WI38 (cell line): ENCODE measurements at regions not wholly inside any gene's neighbourhood (a gene's known extent, or its start where the extent isn't known, plus 50 kb on each side); places are given as distances from the start of the nearest gene placed in this dataset.

Source experiments
- H3K4me3 ChIP-seq: 2 replicates; pipeline ENCODE4 v1.5.1; 2011; ENCODE audit warnings: low read depth, mild to moderate bottlenecking, control low read depth, low read length
- TF ChIP-seq, protein P1 (sequence below): IDR thresholded peaks from 2 replicates; pipeline ENCODE4 v1.5.1; 2012; ENCODE audit warnings: low read depth, mild to moderate bottlenecking, control low read depth, low read length

DNA sequence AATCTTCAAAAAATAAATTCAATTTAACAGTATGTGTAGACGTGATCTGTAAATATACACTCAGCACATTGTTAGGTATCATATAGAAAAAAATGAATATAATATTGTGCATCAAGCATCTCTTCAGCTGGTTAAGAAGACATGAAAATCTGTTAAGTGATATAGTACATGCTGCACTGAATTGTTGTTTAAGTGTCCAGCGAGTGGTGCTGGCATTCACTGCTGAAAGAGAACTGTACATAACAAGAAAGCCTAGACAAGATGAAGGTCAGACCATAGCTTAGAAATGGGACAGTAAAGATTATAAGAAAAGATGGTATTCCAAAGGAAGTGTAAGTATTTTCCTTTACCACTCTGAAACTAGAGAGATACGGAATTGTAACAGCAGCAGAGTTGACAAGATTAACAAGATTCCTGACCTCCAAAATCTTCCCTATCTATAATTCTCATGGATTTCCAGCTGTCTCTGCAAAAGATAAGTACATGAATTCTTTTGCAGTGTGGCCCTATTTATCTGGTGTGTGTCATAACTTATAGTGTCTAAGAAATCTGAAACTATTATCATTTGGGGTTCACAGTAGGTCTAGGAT is 198.6 kb downstream of the FLRT2 start:
- TF ChIP-seq, protein P1, sequence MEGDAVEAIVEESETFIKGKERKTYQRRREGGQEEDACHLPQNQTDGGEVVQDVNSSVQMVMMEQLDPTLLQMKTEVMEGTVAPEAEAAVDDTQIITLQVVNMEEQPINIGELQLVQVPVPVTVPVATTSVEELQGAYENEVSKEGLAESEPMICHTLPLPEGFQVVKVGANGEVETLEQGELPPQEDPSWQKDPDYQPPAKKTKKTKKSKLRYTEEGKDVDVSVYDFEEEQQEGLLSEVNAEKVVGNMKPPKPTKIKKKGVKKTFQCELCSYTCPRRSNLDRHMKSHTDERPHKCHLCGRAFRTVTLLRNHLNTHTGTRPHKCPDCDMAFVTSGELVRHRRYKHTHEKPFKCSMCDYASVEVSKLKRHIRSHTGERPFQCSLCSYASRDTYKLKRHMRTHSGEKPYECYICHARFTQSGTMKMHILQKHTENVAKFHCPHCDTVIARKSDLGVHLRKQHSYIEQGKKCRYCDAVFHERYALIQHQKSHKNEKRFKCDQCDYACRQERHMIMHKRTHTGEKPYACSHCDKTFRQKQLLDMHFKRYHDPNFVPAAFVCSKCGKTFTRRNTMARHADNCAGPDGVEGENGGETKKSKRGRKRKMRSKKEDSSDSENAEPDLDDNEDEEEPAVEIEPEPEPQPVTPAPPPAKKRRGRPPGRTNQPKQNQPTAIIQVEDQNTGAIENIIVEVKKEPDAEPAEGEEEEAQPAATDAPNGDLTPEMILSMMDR, result no peak
- H3K4me3 ChIP-seq, result no peak overlapping the region

DNA sequence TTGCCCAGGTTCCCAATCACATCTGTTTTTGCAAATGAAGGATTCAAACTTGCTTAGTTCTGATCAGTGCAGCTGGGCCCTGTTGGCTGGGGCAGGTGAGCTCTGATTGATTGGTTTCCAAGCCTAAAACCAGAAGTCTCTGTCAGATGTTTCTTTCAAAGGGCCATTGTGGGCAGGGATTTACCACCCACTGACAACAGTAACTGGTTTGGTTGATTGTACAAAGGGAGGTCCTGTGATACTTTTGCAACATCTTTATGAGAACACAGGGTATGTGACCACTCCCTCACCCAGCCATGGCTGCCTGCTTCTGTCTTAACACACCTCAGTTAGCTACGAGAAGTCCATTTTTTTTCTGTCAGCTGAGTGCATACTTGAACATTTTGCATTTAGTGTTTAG is 184.1 kb downstream of the FLRT2 start:
- TF ChIP-seq, protein P1, result no peak
- H3K4me3 ChIP-seq, result no peak overlapping the region

DNA sequence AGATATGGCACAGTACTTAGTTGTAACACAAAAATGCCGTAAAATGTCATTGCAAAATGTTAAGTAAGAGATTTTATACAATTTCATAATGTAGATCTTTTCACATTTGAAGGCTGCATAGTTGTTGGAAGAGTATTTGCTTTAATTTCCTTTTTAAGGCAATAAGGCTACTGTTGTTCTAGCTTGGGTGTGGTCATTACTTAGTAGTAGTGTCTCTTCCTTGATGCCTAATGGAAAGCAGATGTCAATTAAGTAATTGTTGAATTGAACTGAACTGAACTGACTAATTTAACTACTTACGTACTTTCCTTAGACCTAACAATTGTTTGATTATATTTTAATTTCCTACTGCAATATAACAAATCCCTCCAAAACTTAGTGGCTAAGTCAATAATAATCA is 181.7 kb downstream of the FLRT2 start:
- H3K4me3 ChIP-seq, result no peak overlapping the region
- TF ChIP-seq, protein P1, result no peak
